ENCODE measurements at regions not wholly inside any gene's neighbourhood (a gene's known extent, or its start where the extent isn't known, plus 50 kb on each side); places are given as distances from the start of the nearest gene placed in this dataset.

- peak; percentile 26 to 87 (median 58) for DNase-seq (ENCODE audit: low read depth in 4 of 6, low spot score in 6 of 6)
These were observed 118.7 kb downstream of the RPS12 start for GRCh38 chr6:132933090-132933489.

GRCh38 chr6:132934496-132934895 lies 120.1 kb downstream of the RPS12 start:
- Histone ChIP-seq H3K4me1 (ENCODE audit: control insufficient read depth, insufficient read depth, low read length) (peaks cover 13% of the 10 kb centered on the region), H3K27ac (ENCODE audit: low read depth, low read length) (no peak overlapping the region), H3K36me3 (ENCODE audit: control insufficient read depth, insufficient read depth, low read length) (no peaks in the 10 kb centered on the region), H3K27me3 (ENCODE audit: control insufficient read depth, insufficient read depth, low read length) (no peaks in the 10 kb centered on the region), H3K9me3 (ENCODE audit: control insufficient read depth, insufficient read depth, low read length) (no peaks in the 10 kb centered on the region), H3K4me3 (ENCODE audit: low read depth, low read length) (no peak overlapping the region)
- WGBS (ENCODE audit: insufficient coverage) = 21% methylated on average over 2 of the region's 4 CpGs
- DNase-seq (ENCODE audit: low read depth in 4 of 6, low spot score in 6 of 6) = no peak

More at GRCh38 chr6:132933090-132933489, 118.7 kb downstream of the RPS12 start:
- Histone ChIP-seq H3K4me3 (ENCODE audit: low read depth, low read length) (no peak overlapping the region), H3K27me3 (ENCODE audit: control insufficient read depth, insufficient read depth, low read length) (no peaks in the 10 kb centered on the region), H3K4me1 (ENCODE audit: control insufficient read depth, insufficient read depth, low read length) (peaks cover 13% of the 10 kb centered on the region), H3K27ac (ENCODE audit: low read depth, low read length) (peak overlapping the region; percentile 20), H3K9me3 (ENCODE audit: control insufficient read depth, insufficient read depth, low read length) (no peaks in the 10 kb centered on the region), H3K36me3 (ENCODE audit: control insufficient read depth, insufficient read depth, low read length) (no peaks in the 10 kb centered on the region)
- 16% methylated on average over 5 of the region's 8 CpGs for WGBS (ENCODE audit: insufficient coverage)

- WGBS (ENCODE audit: insufficient coverage) = no CpG with 5 or more reads among the region's 2 CpGs
- no peak overlapping the region for H3K27ac ChIP-seq (ENCODE audit: low read depth, low read length)
- H3K36me3 ChIP-seq (ENCODE audit: control insufficient read depth, insufficient read depth, low read length) = no peaks in the 10 kb centered on the region
- DNase-seq (ENCODE audit: low read depth in 4 of 6, low spot score in 6 of 6) = no peak
- no peak overlapping the region for H3K4me3 ChIP-seq (ENCODE audit: low read depth, low read length)
- H3K27me3 ChIP-seq (ENCODE audit: control insufficient read depth, insufficient read depth, low read length) = no peaks in the 10 kb centered on the region
- peaks cover 13% of the 10 kb centered on the region for H3K4me1 ChIP-seq (ENCODE audit: control insufficient read depth, insufficient read depth, low read length)
- H3K9me3 ChIP-seq (ENCODE audit: control insufficient read depth, insufficient read depth, low read length) = no peaks in the 10 kb centered on the region
These were observed 122.3 kb downstream of the RPS12 start for GRCh38 chr6:132936646-132937045.

GRCh38 chr6:132937466-132937906 lies 123.1 kb downstream of the RPS12 start:
- WGBS (ENCODE audit: insufficient coverage) = 42% methylated on average over 3 of the region's 5 CpGs
- DNase-seq (ENCODE audit: low read depth in 4 of 6, low spot score in 6 of 6) = peak in 4 of 6 donors; percentile 33 to 91 (median 51)
- H3K4me3 ChIP-seq (ENCODE audit: low read depth, low read length) = no peak overlapping the region

GRCh38 chr6:132948889-132949288 lies 134.5 kb downstream of the RPS12 start:
- DNase-seq (ENCODE audit: low read depth in 4 of 6, low spot score in 6 of 6) = no peak
- H3K36me3 ChIP-seq (ENCODE audit: control insufficient read depth, insufficient read depth, low read length) = no peaks in the 10 kb centered on the region
- H3K4me3 ChIP-seq (ENCODE audit: low read depth, low read length) = no peak overlapping the region
- no peaks in the 10 kb centered on the region for H3K4me1 ChIP-seq (ENCODE audit: control insufficient read depth, insufficient read depth, low read length)
- no peak overlapping the region for H3K27ac ChIP-seq (ENCODE audit: low read depth, low read length)
- no peaks in the 10 kb centered on the region for H3K27me3 ChIP-seq (ENCODE audit: control insufficient read depth, insufficient read depth, low read length)
- H3K9me3 ChIP-seq (ENCODE audit: control insufficient read depth, insufficient read depth, low read length) = no peaks in the 10 kb centered on the region
- WGBS (ENCODE audit: insufficient coverage) = 92% methylated on average over 5 of the region's 5 CpGs

More at GRCh38 chr6:132937466-132937906, 123.1 kb downstream of the RPS12 start:
- Histone ChIP-seq H3K4me1 (ENCODE audit: control insufficient read depth, insufficient read depth, low read length) (peaks cover 8% of the 10 kb centered on the region), H3K27me3 (ENCODE audit: control insufficient read depth, insufficient read depth, low read length) (no peaks in the 10 kb centered on the region), H3K36me3 (ENCODE audit: control insufficient read depth, insufficient read depth, low read length) (no peaks in the 10 kb centered on the region), H3K27ac (ENCODE audit: low read depth, low read length) (no peak overlapping the region), H3K9me3 (ENCODE audit: control insufficient read depth, insufficient read depth, low read length) (no peaks in the 10 kb centered on the region)

- WGBS (ENCODE audit: insufficient coverage) = no CpG with 5 or more reads among the region's 3 CpGs
- H3K36me3 ChIP-seq (ENCODE audit: control insufficient read depth, insufficient read depth, low read length) = no peaks in the 10 kb centered on the region
- H3K4me3 ChIP-seq (ENCODE audit: low read depth, low read length) = no peak overlapping the region
- H3K9me3 ChIP-seq (ENCODE audit: control insufficient read depth, insufficient read depth, low read length) = no peaks in the 10 kb centered on the region
- no peaks in the 10 kb centered on the region for H3K27me3 ChIP-seq (ENCODE audit: control insufficient read depth, insufficient read depth, low read length)
- no peaks in the 10 kb centered on the region for H3K4me1 ChIP-seq (ENCODE audit: control insufficient read depth, insufficient read depth, low read length)
- no peak for DNase-seq (ENCODE audit: low read depth in 4 of 6, low spot score in 6 of 6)
- no peak overlapping the region for H3K27ac ChIP-seq (ENCODE audit: low read depth, low read length)
These were observed 136.2 kb downstream of the RPS12 start for GRCh38 chr6:132950566-132950965.

- Histone ChIP-seq H3K4me1 (ENCODE audit: control insufficient read depth, insufficient read depth, low read length) (no peaks in the 10 kb centered on the region), H3K4me3 (ENCODE audit: low read depth, low read length) (no peak overlapping the region), H3K27ac (ENCODE audit: low read depth, low read length) (no peak overlapping the region), H3K36me3 (ENCODE audit: control insufficient read depth, insufficient read depth, low read length) (no peaks in the 10 kb centered on the region), H3K9me3 (ENCODE audit: control insufficient read depth, insufficient read depth, low read length) (no peaks in the 10 kb centered on the region), H3K27me3 (ENCODE audit: control insufficient read depth, insufficient read depth, low read length) (no peaks in the 10 kb centered on the region)
- 74% methylated on average over 3 of the region's 6 CpGs for WGBS (ENCODE audit: insufficient coverage)
- DNase-seq (ENCODE audit: low read depth in 4 of 6, low spot score in 6 of 6) = no peak
These were observed 137.9 kb downstream of the RPS12 start for GRCh38 chr6:132952031-132952867.

GRCh38 chr6:132952986-132953385 lies 138.6 kb downstream of the RPS12 start:
- Histone ChIP-seq H3K27me3 (ENCODE audit: control insufficient read depth, insufficient read depth, low read length) (no peaks in the 10 kb centered on the region), H3K36me3 (ENCODE audit: control insufficient read depth, insufficient read depth, low read length) (no peaks in the 10 kb centered on the region), H3K4me1 (ENCODE audit: control insufficient read depth, insufficient read depth, low read length) (no peaks in the 10 kb centered on the region), H3K4me3 (ENCODE audit: low read depth, low read length) (no peak overlapping the region), H3K27ac (ENCODE audit: low read depth, low read length) (no peak overlapping the region), H3K9me3 (ENCODE audit: control insufficient read depth, insufficient read depth, low read length) (no peaks in the 10 kb centered on the region)
- no peak for DNase-seq (ENCODE audit: low read depth in 4 of 6, low spot score in 6 of 6)
- 80% methylated on average over 1 of the region's 3 CpGs for WGBS (ENCODE audit: insufficient coverage)

- no peaks in the 10 kb centered on the region for H3K4me1 ChIP-seq (ENCODE audit: control insufficient read depth, insufficient read depth, low read length)
- H3K36me3 ChIP-seq (ENCODE audit: control insufficient read depth, insufficient read depth, low read length) = no peaks in the 10 kb centered on the region
- H3K9me3 ChIP-seq (ENCODE audit: control insufficient read depth, insufficient read depth, low read length) = no peaks in the 10 kb centered on the region
- 85% methylated on average over 4 of the region's 9 CpGs for WGBS (ENCODE audit: insufficient coverage)
- DNase-seq (ENCODE audit: low read depth in 4 of 6, low spot score in 6 of 6) = no peak
- H3K27me3 ChIP-seq (ENCODE audit: control insufficient read depth, insufficient read depth, low read length) = no peaks in the 10 kb centered on the region
- no peak overlapping the region for H3K27ac ChIP-seq (ENCODE audit: low read depth, low read length)
- no peak overlapping the region for H3K4me3 ChIP-seq (ENCODE audit: low read depth, low read length)
These were observed 139.9 kb downstream of the RPS12 start for GRCh38 chr6:132954222-132954621.

GRCh38 chr6:132954936-132955335 lies 140.6 kb downstream of the RPS12 start:
- no peaks in the 10 kb centered on the region for H3K9me3 ChIP-seq (ENCODE audit: control insufficient read depth, insufficient read depth, low read length)
- H3K36me3 ChIP-seq (ENCODE audit: control insufficient read depth, insufficient read depth, low read length) = no peaks in the 10 kb centered on the region
- H3K4me3 ChIP-seq (ENCODE audit: low read depth, low read length) = no peak overlapping the region
- H3K27me3 ChIP-seq (ENCODE audit: control insufficient read depth, insufficient read depth, low read length) = no peaks in the 10 kb centered on the region
- H3K4me1 ChIP-seq (ENCODE audit: control insufficient read depth, insufficient read depth, low read length) = no peaks in the 10 kb centered on the region
- H3K27ac ChIP-seq (ENCODE audit: low read depth, low read length) = no peak overlapping the region
- DNase-seq (ENCODE audit: low read depth in 4 of 6, low spot score in 6 of 6) = no peak
- 86% methylated on average over 1 of the region's 5 CpGs for WGBS (ENCODE audit: insufficient coverage)
